ENCODE measurements at regions not wholly inside any gene's neighbourhood (a gene's known extent, or its start where the extent isn't known, plus 50 kb on each side); places are given as distances from the start of the nearest gene placed in this dataset.

- Mint-ChIP-seq H3K27me3 (ENCODE audit: low read depth) (no peaks in the 10 kb centered on the region), H3K9me3 (ENCODE audit: low read depth) (no peaks in the 10 kb centered on the region), H3K27ac (ENCODE audit: unreplicated experiment) (no peak overlapping the region), H3K4me3 (ENCODE audit: unreplicated experiment) (no peak overlapping the region), H3K4me1 (ENCODE audit: low read depth) (peaks cover 26% of the 10 kb centered on the region), H3K36me3 (ENCODE audit: low read depth) (no peaks in the 10 kb centered on the region)
- DNase-seq (ENCODE audit: low spot score): no peak
- TF ChIP-seq CTCF (IDR thresholded peaks at IDR 0.05): no peak
Observed at GRCh38 chr1:203573730-203574129, 52.9 kb upstream of the ATP2B4 start.
